HCT116 (cell line): ENCODE measurements at regions not wholly inside any gene's neighbourhood (a gene's known extent, or its start where the extent isn't known, plus 50 kb on each side); places are given as distances from the start of the nearest gene placed in this dataset.

Experiments
- ATAC-seq: fragments of 200-7000 bp; cut with Tn5 transposase; 2 replicates; pipeline ENCODE4 v1.9.1; 2020; ENCODE audit warnings: mild to moderate bottlenecking, moderate library complexity
- BruUV-seq: library from RNA; stranded (reverse); fragments of 400-500 nt; replicated peaks from 2 replicates; lab custom pipeline; 2021; lab: Mats Ljungman, UMichigan
- CTCF ChIA-PET: fragments of 300-600 bp; sonication (Branson Sonifier 250); formaldehyde crosslinking; loops from one replicate; lab custom pipeline; 2021; ENCODE audit warnings: antibody characterized with exemption; lab: Charles Lee
- POLR2A ChIA-PET: fragments of 300-600, 350-600 bp; sonication (Branson Sonifier 250); formaldehyde crosslinking; loops from one replicate; lab custom pipeline; 2021; ENCODE audit warnings: antibody characterized with exemption; lab: Charles Lee
- RAD21 ChIA-PET, 2 experiments: fragments of 300-600 bp; sonication (Branson Sonifier 250); formaldehyde crosslinking; loops; one replicate each; lab custom pipeline; 2023; ENCODE audit warnings: low total read pairs in 2 of 2; ENCODE audit not compliant: uncharacterized antibody in 2 of 2, unreplicated experiment in 2 of 2, low non-redundant PET in 1 of 2; lab: Charles Lee
- DNase-seq: peaks from one replicate; pipeline ENCODE4 v3.0.0-alpha.2; 2010; ENCODE audit warnings: low read depth, low spot score
- H2AFZ ChIP-seq: fragments of 200-600 bp; shearing (Covaris generic), sonication (generic); 2 replicates; pipeline ENCODE4 v1.6.1; 2017; ENCODE audit warnings: low read depth, mixed run types, mixed read lengths, antibody characterized with exemption, low read length; ENCODE audit not compliant: poor library complexity, severe bottlenecking
- H3K27ac ChIP-seq: 2 replicates; pipeline ENCODE4 v1.5.1; 2012; ENCODE audit warnings: low read depth, low read length
- H3K27me3 ChIP-seq: fragments of 200-600 bp; sonication (generic); 2 replicates; pipeline ENCODE4 v1.6.1; 2016; ENCODE audit warnings: mixed run types, low read length, mixed read lengths; ENCODE audit not compliant: insufficient read depth
- H3K36me3 ChIP-seq, 2 experiments: fragments of 200-500 bp in 1 of 2; fragments of 200-600 bp in 1 of 2; sonication (Bioruptor generic) in 1 of 2; sonication (generic) in 1 of 2; 2 replicates each; pipeline versions ENCODE4 v1.5.1 to v1.6.1; 2014 to 2016; ENCODE audit warnings: low read length in 2 of 2, inconsistent platforms in 1 of 2, mixed read lengths in 1 of 2, mixed run types in 1 of 2; ENCODE audit not compliant: insufficient read depth in 2 of 2, control insufficient read depth in 1 of 2
- H3K4me1 ChIP-seq, 2 experiments: fragments of 200-600 bp in 1 of 2; sonication (generic) in 1 of 2; 2 replicates each; pipeline versions ENCODE4 v1.5.1 to v1.6.1; 2012 to 2017; ENCODE audit warnings: low read length in 2 of 2, inconsistent platforms in 1 of 2, mild to moderate bottlenecking in 1 of 2, mixed read lengths in 1 of 2, mixed run types in 1 of 2, moderate library complexity in 1 of 2; ENCODE audit not compliant: insufficient read depth in 2 of 2, control insufficient read depth in 1 of 2
- H3K4me2 ChIP-seq: fragments of 200-600 bp; sonication (generic); 2 replicates; pipeline ENCODE4 v1.6.1; 2017; ENCODE audit warnings: mixed run types, low read length, mixed read lengths
- H3K4me3 ChIP-seq, 2 experiments: fragments of 200-600 bp in 1 of 2; sonication (generic) in 1 of 2; replicated peaks in 1 of 2; 2 replicates each; pipeline ENCODE4 v1.5.1; 2011 to 2016; ENCODE audit warnings: low read length in 2 of 2, control low read depth in 1 of 2, low read depth in 1 of 2, mild to moderate bottlenecking in 1 of 2, mixed read lengths in 1 of 2, mixed run types in 1 of 2
- H3K79me2 ChIP-seq: fragments of 200-600 bp; sonication (generic); 2 replicates; pipeline ENCODE4 v1.6.1; 2017; ENCODE audit warnings: mild to moderate bottlenecking, mixed run types, low read length, moderate library complexity, mixed read lengths; ENCODE audit not compliant: insufficient read depth
- H3K9ac ChIP-seq: fragments of 200-600 bp; sonication (generic); 2 replicates; pipeline ENCODE4 v1.6.1; 2016; ENCODE audit warnings: low read length, mixed read lengths
- H3K9me2 ChIP-seq: fragments of 200-600 bp; sonication (generic), shearing (Covaris generic); 2 replicates; pipeline ENCODE4 v1.6.1; 2017; ENCODE audit warnings: mixed run types, mild to moderate bottlenecking, moderate library complexity; ENCODE audit not compliant: insufficient read depth
- H3K9me3 ChIP-seq, 2 experiments: fragments of 200-500 bp in 1 of 2; fragments of 200-600 bp in 1 of 2; sonication (Bioruptor generic) in 1 of 2; sonication (generic) in 1 of 2; 2 replicates each; pipeline ENCODE4 v1.6.1; 2014 to 2017; ENCODE audit warnings: low read length in 2 of 2, mixed read lengths in 2 of 2, inconsistent platforms in 1 of 2, low read depth in 1 of 2, mild to moderate bottlenecking in 1 of 2, mixed run types in 1 of 2, moderate library complexity in 1 of 2; ENCODE audit not compliant: control insufficient read depth in 1 of 2, insufficient read depth in 1 of 2
- H4K20me1 ChIP-seq: fragments of 200-600 bp; sonication (generic), shearing (Covaris generic); 2 replicates; pipeline ENCODE4 v1.6.1; 2017; ENCODE audit warnings: mixed run types, mild to moderate bottlenecking, moderate library complexity; ENCODE audit not compliant: insufficient read depth
- ATF3 ChIP-seq: IDR thresholded peaks from 2 replicates; pipeline ENCODE4 v1.6.1; 2012
- CEBPB ChIP-seq: IDR thresholded peaks from 2 replicates; pipeline ENCODE4 v1.6.1; 2012; ENCODE audit warnings: low read depth
- CTCF ChIP-seq, 3 experiments: fragments of 200-600 bp in 1 of 3; sonication (generic) in 1 of 3; IDR thresholded peaks in 2 of 3; conservative IDR thresholded peaks in 1 of 3; 2 replicates each; pipeline ENCODE4 v1.5.1; 2012 to 2017; ENCODE audit warnings: low read depth in 2 of 3, low read length in 2 of 3, antibody characterized with exemption in 1 of 3, borderline replicate concordance in 1 of 3, control low read depth in 1 of 3, mild to moderate bottlenecking in 1 of 3, mixed read lengths in 1 of 3, mixed run types in 1 of 3, moderate library complexity in 1 of 3; ENCODE audit not compliant: insufficient read depth in 1 of 3
- EGR1 ChIP-seq: IDR thresholded peaks from 2 replicates; pipeline ENCODE4 v1.6.1; 2012; ENCODE audit warnings: low read depth
- ELF1 ChIP-seq: IDR thresholded peaks from 2 replicates; pipeline ENCODE4 v1.6.1; 2012; ENCODE audit warnings: low read depth, borderline replicate concordance
- EZH2 ChIP-seq: fragments of 200-600 bp; sonication (generic); IDR thresholded peaks from 2 replicates; pipeline ENCODE4 v1.6.1; 2017; ENCODE audit warnings: antibody characterized with exemption, mixed run types
- JUND ChIP-seq: IDR thresholded peaks from 2 replicates; pipeline ENCODE4 v1.6.1; 2012
- MAX ChIP-seq: IDR thresholded peaks from 2 replicates; pipeline ENCODE4 v1.6.1; 2012
- POLR2A ChIP-seq: IDR thresholded peaks from 2 replicates; pipeline ENCODE4 v1.7.0; 2011; ENCODE audit warnings: borderline replicate concordance; ENCODE audit not compliant: insufficient read depth, insufficient read length; ENCODE audit errors: extremely low read depth
- SIN3A ChIP-seq: IDR thresholded peaks from 2 replicates; pipeline ENCODE4 v1.6.1; 2012; ENCODE audit warnings: low read depth
- SP1 ChIP-seq: IDR thresholded peaks from 2 replicates; pipeline ENCODE4 v1.6.1; 2012; ENCODE audit warnings: low read depth
- SRF ChIP-seq: IDR thresholded peaks from 2 replicates; pipeline ENCODE4 v1.6.1; 2012; ENCODE audit warnings: low read depth
- TCF7L2 ChIP-seq: IDR thresholded peaks from 2 replicates; pipeline ENCODE4 v1.7.0; 2011; ENCODE audit warnings: borderline replicate concordance, inconsistent platforms; ENCODE audit not compliant: insufficient read depth, insufficient read length; ENCODE audit errors: extremely low read depth
- YY1 ChIP-seq: IDR thresholded peaks from 2 replicates; pipeline ENCODE4 v1.6.1; 2011; ENCODE audit warnings: low read length, low read depth, moderate library complexity, mild to moderate bottlenecking; ENCODE audit not compliant: insufficient replicate concordance; ENCODE audit errors: extremely low read depth
- ZFX ChIP-seq: fragments of 450-650 bp; IDR thresholded peaks from 2 replicates; pipeline ENCODE4 v1.6.1; 2017
- ZNF274 ChIP-seq: fragments of 200-500 bp; sonication (Bioruptor generic); IDR thresholded peaks from 2 replicates; pipeline ENCODE4 v1.6.1; 2014; ENCODE audit warnings: mild to moderate bottlenecking, low read depth, low read length, inconsistent platforms
- intact Hi-C: fragments of 100-400 bp; cut with micrococcal nuclease; formaldehyde crosslinking; loops from 2 replicates; pipeline ENCODE4 v1.10.0; 2022

DNA sequence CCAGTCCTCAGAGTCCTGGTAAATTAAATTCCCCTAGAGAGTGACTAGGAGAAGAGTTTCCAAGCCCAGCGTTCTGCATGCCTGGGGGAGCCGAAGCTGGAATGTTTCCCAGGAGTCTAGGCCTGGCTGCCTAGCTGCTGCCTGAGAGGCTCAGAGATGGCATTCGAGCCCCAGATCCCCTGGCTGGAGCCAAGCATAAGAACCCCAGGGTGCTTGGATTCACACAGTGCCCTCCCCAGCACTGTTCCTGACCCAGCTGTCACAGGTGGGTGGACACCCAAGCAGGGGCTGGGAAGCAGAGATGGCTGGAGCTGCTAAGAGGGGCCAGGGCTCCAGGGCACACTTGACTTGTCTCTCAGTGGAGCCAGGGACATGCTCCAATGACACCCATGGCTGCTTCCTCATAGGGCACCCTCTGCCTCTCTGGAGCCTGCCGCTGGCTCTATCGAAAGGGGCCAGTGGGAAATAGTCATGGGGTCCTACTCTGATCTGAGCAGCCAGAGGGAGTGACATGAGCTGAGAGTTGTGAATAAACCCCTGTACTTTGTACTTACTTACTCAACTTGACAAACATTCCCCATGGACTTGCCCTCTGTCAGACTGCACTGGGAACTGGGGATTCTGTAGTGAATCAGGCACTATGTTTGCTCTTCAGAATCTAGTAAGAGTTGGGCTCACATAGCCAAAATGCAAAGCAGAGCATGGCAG is 62.6 kb upstream of the XPA start:
- no peaks in the 10 kb centered on the region for H4K20me1 ChIP-seq
- RAD21 ChIA-PET, result no interaction called here
- TF ChIP-seq ZNF274 (no peak), SRF (no peak), EZH2 (no peak), ELF1 (no peak), SP1 (no peak), YY1 (no peak), JUND (no peak), ZFX (no peak), SIN3A (no peak), MAX (no peak), ATF3 (no peak), CTCF (IDR thresholded peaks at IDR 0.05 in 2 of 3, conservative IDR thresholded peaks at IDR 0.05 in 1 of 3; ENCODE audit: borderline replicate concordance in 1 of 3, insufficient read depth in 1 of 3, low read depth in 2 of 3, low read length in 2 of 3) (no peak), POLR2A (no peak), TCF7L2 (no peak), EGR1 (no peak), CEBPB (no peak)
- TF ChIP-seq, all 23 proteins: peak for 0
- no peaks in the 10 kb centered on the region for H3K79me2 ChIP-seq
- no peak overlapping the region for H2AFZ ChIP-seq
- peaks cover 49% of the 10 kb centered on the region for H3K27me3 ChIP-seq
- no TSS peak for BruUV-seq
- no peaks in the 10 kb centered on the region for H3K4me1 ChIP-seq
- H3K36me3 ChIP-seq, result no peaks in the 10 kb centered on the region
- H3K27ac ChIP-seq, result no peak overlapping the region
- no peaks in the 10 kb centered on the region for H3K9me3 ChIP-seq
- intact Hi-C loops, result no loop called here
- ChIA-PET CTCF (no interaction called here), POLR2A (no interaction called here)
- no peak overlapping the region for H3K4me2 ChIP-seq
- ATAC-seq (no peak), DNase-seq (no peak)
- no peak overlapping the region for H3K9ac ChIP-seq
- no peaks in the 10 kb centered on the region for H3K9me2 ChIP-seq
- H3K4me3 ChIP-seq, result no peak overlapping the region
